H9 (cell line): ENCODE measurements at regions not wholly inside any gene's neighbourhood (a gene's known extent, or its start where the extent isn't known, plus 50 kb on each side); places are given as distances from the start of the nearest gene placed in this dataset.

ENCODE experiments used
- DNase-seq: peaks from one replicate; pipeline ENCODE4 v3.0.0-alpha.2; 2017
- H2AFZ ChIP-seq: one replicate; pipeline ENCODE4 v1.6.1; 2013; ENCODE audit warnings: mild to moderate bottlenecking, low read length, control low read depth, moderate library complexity
- H2AK5ac ChIP-seq: 2 replicates; pipeline ENCODE4 v1.6.1; 2013; ENCODE audit warnings: low read length, control low read depth, mixed read lengths; ENCODE audit not compliant: insufficient read length
- H2BK120ac ChIP-seq: one replicate; pipeline ENCODE4 v1.6.1; 2013; ENCODE audit warnings: low read depth, mild to moderate bottlenecking, low read length, control low read depth, inconsistent platforms; ENCODE audit not compliant: poor library complexity, severe bottlenecking
- H2BK12ac ChIP-seq: 2 replicates; pipeline ENCODE4 v1.6.1; 2013; ENCODE audit warnings: low read length, control low read depth, mixed read lengths, low read depth; ENCODE audit not compliant: insufficient read length
- H2BK15ac ChIP-seq: 2 replicates; pipeline ENCODE4 v1.6.1; 2013; ENCODE audit warnings: low read depth, low read length, control low read depth
- H2BK20ac ChIP-seq: one replicate; pipeline ENCODE4 v1.6.1; 2013; ENCODE audit warnings: low read depth, mild to moderate bottlenecking, low read length, control low read depth, inconsistent platforms; ENCODE audit not compliant: poor library complexity, severe bottlenecking
- H2BK5ac ChIP-seq: 2 replicates; pipeline ENCODE4 v1.6.1; 2013; ENCODE audit warnings: low read length, control low read depth, mixed read lengths; ENCODE audit not compliant: insufficient read length
- H3K14ac ChIP-seq: 2 replicates; pipeline ENCODE4 v1.6.1; 2013; ENCODE audit warnings: low read length, control low read depth; ENCODE audit not compliant: insufficient read depth
- H3K18ac ChIP-seq: 2 replicates; pipeline ENCODE4 v1.6.1; 2013; ENCODE audit warnings: low read depth, mild to moderate bottlenecking, mixed read lengths, low read length, control low read depth; ENCODE audit not compliant: insufficient read length
- H3K23ac ChIP-seq: 2 replicates; pipeline ENCODE4 v1.6.1; 2013; ENCODE audit warnings: low read length, control low read depth, mixed read lengths, low read depth; ENCODE audit not compliant: insufficient read length
- H3K23me2 ChIP-seq: 2 replicates; pipeline ENCODE4 v1.6.1; 2013; ENCODE audit warnings: low read depth, mild to moderate bottlenecking, mixed read lengths, low read length, control low read depth; ENCODE audit not compliant: insufficient read length, poor library complexity, severe bottlenecking
- H3K27ac ChIP-seq: 2 replicates; pipeline ENCODE4 v1.5.1; 2013; ENCODE audit warnings: low read length, control low read depth, mixed read lengths, low read depth; ENCODE audit not compliant: insufficient read length
- H3K27me3 ChIP-seq: 2 replicates; pipeline ENCODE4 v1.6.1; 2013; ENCODE audit warnings: low read length, control low read depth, inconsistent platforms; ENCODE audit not compliant: insufficient read depth
- H3K4ac ChIP-seq: 2 replicates; pipeline ENCODE4 v1.6.1; 2013; ENCODE audit warnings: low read depth, mild to moderate bottlenecking, control low read depth, inconsistent platforms, low read length, moderate library complexity
- H3K4me1 ChIP-seq: 2 replicates; pipeline ENCODE4 v1.6.1; 2013; ENCODE audit warnings: low read length, control low read depth, inconsistent platforms; ENCODE audit not compliant: insufficient read depth
- H3K4me2 ChIP-seq: 2 replicates; pipeline ENCODE4 v1.6.1; 2013; ENCODE audit warnings: low read length, control low read depth, mixed read lengths; ENCODE audit not compliant: insufficient read length, insufficient read depth
- H3K56ac ChIP-seq: 2 replicates; pipeline ENCODE4 v1.6.1; 2013; ENCODE audit warnings: low read depth, mild to moderate bottlenecking, mixed read lengths, low read length, control low read depth; ENCODE audit not compliant: insufficient read length
- H3K79me1 ChIP-seq: 2 replicates; pipeline ENCODE4 v1.6.1; 2013; ENCODE audit warnings: low read depth, mild to moderate bottlenecking, moderate library complexity, low read length, control low read depth, inconsistent platforms; ENCODE audit not compliant: insufficient read depth, poor library complexity, severe bottlenecking
- H3K79me2 ChIP-seq: 2 replicates; pipeline ENCODE4 v1.6.1; 2013; ENCODE audit warnings: low read length, control low read depth, inconsistent platforms; ENCODE audit not compliant: insufficient read depth
- H3K9ac ChIP-seq: 2 replicates; pipeline ENCODE4 v1.6.1; 2013; ENCODE audit warnings: low read length, control low read depth, mixed read lengths; ENCODE audit not compliant: insufficient read length; ENCODE audit errors: extremely low read depth
- H3K9me3 ChIP-seq: one replicate; pipeline ENCODE4 v1.6.1; 2013; ENCODE audit warnings: low read depth, low read length, inconsistent platforms; ENCODE audit not compliant: control insufficient read depth
- H3T11ph ChIP-seq: one replicate; pipeline ENCODE4 v1.6.1; 2013; ENCODE audit warnings: mild to moderate bottlenecking, low read length, control low read depth, inconsistent platforms
- H4K20me1 ChIP-seq: one replicate; pipeline ENCODE4 v1.6.1; 2013; ENCODE audit not compliant: control insufficient read depth, insufficient read length, insufficient read depth
- H4K5ac ChIP-seq: 2 replicates; pipeline ENCODE4 v1.6.1; 2013; ENCODE audit warnings: low read depth, mild to moderate bottlenecking, mixed read lengths, low read length, control low read depth; ENCODE audit not compliant: insufficient read length
- H4K8ac ChIP-seq: replicated peaks from 2 replicates; pipeline ENCODE4 v1.6.1; 2013; ENCODE audit warnings: low read length, control low read depth, mixed read lengths, low read depth; ENCODE audit not compliant: insufficient read length
- H4K91ac ChIP-seq: 2 replicates; pipeline ENCODE4 v1.6.1; 2013; ENCODE audit warnings: low read depth, mild to moderate bottlenecking, moderate library complexity, mixed read lengths, low read length, control low read depth; ENCODE audit not compliant: insufficient read length
- H3K27ac Mint-ChIP-seq, 3 experiments: 2 replicates in 2 of 3; 3 replicates in 1 of 3; pipeline ENCODE4 v1.8.0; 2020 to 2021; ENCODE audit warnings: mixed read lengths in 3 of 3, mild to moderate bottlenecking in 1 of 3, moderate library complexity in 1 of 3
- H3K27me3 Mint-ChIP-seq: 2 replicates; pipeline ENCODE4 v1.8.0; 2021; ENCODE audit warnings: low read depth, mild to moderate bottlenecking, moderate library complexity, mixed read lengths
- H3K36me3 Mint-ChIP-seq, 3 experiments: 2 replicates in 2 of 3; 3 replicates in 1 of 3; pipeline ENCODE4 v1.8.0; 2020 to 2021; ENCODE audit warnings: low read depth in 3 of 3, mixed read lengths in 3 of 3; ENCODE audit not compliant: insufficient read depth in 1 of 3
- H3K4me1 Mint-ChIP-seq, 2 experiments: 2 replicates each; pipeline ENCODE4 v1.8.0; 2020; ENCODE audit warnings: mixed read lengths in 2 of 2
- H3K4me3 Mint-ChIP-seq, 2 experiments: 2 replicates in 1 of 2; 3 replicates in 1 of 2; pipeline ENCODE4 v1.8.0; 2020 to 2021; ENCODE audit warnings: mild to moderate bottlenecking in 2 of 2, mixed read lengths in 2 of 2, moderate library complexity in 1 of 2
- H3K9me3 Mint-ChIP-seq, 2 experiments: 2 replicates in 1 of 2; 3 replicates in 1 of 2; pipeline ENCODE4 v1.8.0; 2020; ENCODE audit warnings: mild to moderate bottlenecking in 2 of 2, mixed read lengths in 2 of 2, moderate library complexity in 1 of 2
- CTCF ChIP-seq: fragments of 200-600 bp; sonication (generic); conservative IDR thresholded peaks from 3 replicates; pipeline ENCODE4 v1.8.0; 2021; ENCODE audit warnings: antibody characterized with exemption, mild to moderate bottlenecking
- WGBS: extraction: QIAGEN DNeasy Blood & Tissue Kit; methylation state at CpG from one replicate; pipeline ENCODE4 v1.1.7; 2013; ENCODE audit warnings: missing lambda C conversion rate, low lambda C conversion rate, mixed read lengths; ENCODE audit not compliant: insufficient read length; ENCODE audit errors: extremely low coverage; 5-methylcytosine and 5-hydroxymethylcytosine counted together

GRCh38 chr9:129561594-129562281 is 59.2 kb downstream of the C9orf50 start:
- H4K8ac ChIP-seq, result no peak overlapping the region
- no peak overlapping the region for H2BK12ac ChIP-seq
- no peak overlapping the region for H4K5ac ChIP-seq
- no peak overlapping the region for H3K9ac ChIP-seq
- no peak for DNase-seq
- no peak overlapping the region for H2BK20ac ChIP-seq
- no peak overlapping the region for H2BK120ac ChIP-seq
- H3K4me2 ChIP-seq, result no peak overlapping the region
- Mint-ChIP-seq H3K4me3 (no peak overlapping the region), H3K4me1 (peaks cover 44 to 53% of the 10 kb centered on the region in 2 experiments), H3K27me3 (peaks cover 5% of the 10 kb centered on the region; the same call in 1 of the 2 replicates), H3K36me3 (no peaks in the 10 kb centered on the region; a peak in 1 of 7 replicates), H3K27ac (peak overlapping the region in 2 of 3 experiments; percentile 69 to 95; a peak in 4 of 7 replicates), H3K9me3 (no peaks in the 10 kb centered on the region; a peak in 1 of 5 replicates)
- H2BK5ac ChIP-seq, result no peak overlapping the region
- no peak overlapping the region for H3K4ac ChIP-seq
- peak overlapping the region; percentile 51 for H3K14ac ChIP-seq
- no peak overlapping the region for H3K23ac ChIP-seq
- no peak for TF ChIP-seq CTCF
- H3K79me1 ChIP-seq, result no peaks in the 10 kb centered on the region
- no peaks in the 10 kb centered on the region for H3K79me2 ChIP-seq
- H2BK15ac ChIP-seq, result no peak overlapping the region
- no peak overlapping the region for H2AK5ac ChIP-seq
- no peaks in the 10 kb centered on the region for H4K20me1 ChIP-seq
- no peaks in the 10 kb centered on the region for H3K9me3 ChIP-seq
- H4K91ac ChIP-seq, result no peak overlapping the region
- H3K4me1 ChIP-seq, result peaks cover 9% of the 10 kb centered on the region; the same call in 1 of the 2 replicates
- H3K27me3 ChIP-seq, result no peaks in the 10 kb centered on the region
- H2AFZ ChIP-seq, result no peak overlapping the region
- peak overlapping the region; percentile 54 for H3K18ac ChIP-seq
- peaks cover 5% of the 10 kb centered on the region for H3K23me2 ChIP-seq
- no peak overlapping the region for H3K56ac ChIP-seq
- H3T11ph ChIP-seq, result no peak overlapping the region
- H3K27ac ChIP-seq, result no peak overlapping the region
- WGBS, result no CpG with 5 or more reads among the region's 28 CpGs
